ENCODE measurements at regions not wholly inside any gene's neighbourhood (a gene's known extent, or its start where the extent isn't known, plus 50 kb on each side); places are given as distances from the start of the nearest gene placed in this dataset.
"Not testable (repeated sequence)": the region's sequence is repeated elsewhere in the genome, so short reads cannot be mapped to it uniquely, and the experiment has no call there.

DNA sequence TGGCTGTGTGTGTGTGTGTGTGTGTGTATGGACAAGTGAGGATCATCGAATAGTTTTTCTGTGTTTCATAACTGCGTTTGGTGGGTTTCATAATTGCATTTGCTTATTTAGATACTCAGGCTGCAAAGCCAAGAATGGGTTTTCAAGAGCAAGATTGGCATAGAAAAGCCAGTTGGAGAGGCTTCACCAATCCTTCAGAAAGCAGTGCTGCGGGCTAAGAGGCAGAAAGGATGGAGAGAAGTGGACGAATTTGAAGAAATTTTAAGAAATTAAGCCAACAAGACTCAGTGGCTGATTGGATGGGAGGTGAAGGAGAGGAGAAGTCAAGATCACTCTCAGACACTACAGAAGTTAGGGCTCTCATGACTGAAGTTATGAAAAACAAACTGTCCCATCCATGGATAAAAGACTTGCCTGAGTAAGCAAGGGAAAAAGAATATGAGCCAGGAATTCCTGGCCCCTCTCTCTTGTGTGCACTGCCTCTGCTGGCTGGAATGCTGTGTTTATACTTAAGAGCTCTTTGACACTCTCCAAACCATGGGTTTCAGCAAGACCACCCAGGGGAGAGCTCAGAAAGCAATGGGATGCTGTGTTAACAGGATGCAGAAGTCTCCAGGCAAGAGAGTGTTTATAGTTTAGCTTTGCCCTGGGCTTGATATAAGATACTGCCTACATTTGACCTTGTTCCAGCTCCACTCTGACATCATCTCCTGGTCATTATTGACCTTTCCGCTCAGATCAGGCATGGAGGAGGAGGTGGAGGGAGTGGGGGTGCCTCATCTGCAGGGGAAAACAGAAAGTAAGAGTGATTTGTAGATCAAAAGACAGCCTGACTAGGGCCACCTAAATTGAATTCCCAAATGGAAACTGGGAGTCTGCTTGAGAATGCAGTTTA, 232.0 kb upstream of the PLXNA2 start:
- TF ChIP-seq, protein P1, sequence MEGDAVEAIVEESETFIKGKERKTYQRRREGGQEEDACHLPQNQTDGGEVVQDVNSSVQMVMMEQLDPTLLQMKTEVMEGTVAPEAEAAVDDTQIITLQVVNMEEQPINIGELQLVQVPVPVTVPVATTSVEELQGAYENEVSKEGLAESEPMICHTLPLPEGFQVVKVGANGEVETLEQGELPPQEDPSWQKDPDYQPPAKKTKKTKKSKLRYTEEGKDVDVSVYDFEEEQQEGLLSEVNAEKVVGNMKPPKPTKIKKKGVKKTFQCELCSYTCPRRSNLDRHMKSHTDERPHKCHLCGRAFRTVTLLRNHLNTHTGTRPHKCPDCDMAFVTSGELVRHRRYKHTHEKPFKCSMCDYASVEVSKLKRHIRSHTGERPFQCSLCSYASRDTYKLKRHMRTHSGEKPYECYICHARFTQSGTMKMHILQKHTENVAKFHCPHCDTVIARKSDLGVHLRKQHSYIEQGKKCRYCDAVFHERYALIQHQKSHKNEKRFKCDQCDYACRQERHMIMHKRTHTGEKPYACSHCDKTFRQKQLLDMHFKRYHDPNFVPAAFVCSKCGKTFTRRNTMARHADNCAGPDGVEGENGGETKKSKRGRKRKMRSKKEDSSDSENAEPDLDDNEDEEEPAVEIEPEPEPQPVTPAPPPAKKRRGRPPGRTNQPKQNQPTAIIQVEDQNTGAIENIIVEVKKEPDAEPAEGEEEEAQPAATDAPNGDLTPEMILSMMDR (IDR thresholded peaks at IDR 0.05): no peak
- peak; percentile 66 for ATAC-seq (ENCODE audit: low FRiP score)
- no peak for DNase-seq (ENCODE audit: low spot score)

DNA sequence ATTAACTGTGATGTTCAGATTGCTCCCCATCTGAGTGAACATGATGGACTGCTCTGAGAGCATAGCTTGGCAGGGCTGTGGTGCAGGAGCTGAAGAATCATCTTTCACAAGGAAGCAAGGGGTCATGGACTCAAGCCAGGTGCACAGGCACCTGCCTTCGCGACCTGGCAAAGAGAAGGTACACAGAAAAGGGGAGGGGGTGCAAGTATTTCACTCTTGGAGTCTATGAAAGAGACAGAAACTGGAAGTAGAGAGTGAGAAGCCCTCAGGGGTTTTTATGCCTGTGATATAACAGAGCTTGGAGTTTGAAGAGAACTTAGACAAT, 232.6 kb upstream of the PLXNA2 start:
- no peak for ATAC-seq (ENCODE audit: low FRiP score)

DNA sequence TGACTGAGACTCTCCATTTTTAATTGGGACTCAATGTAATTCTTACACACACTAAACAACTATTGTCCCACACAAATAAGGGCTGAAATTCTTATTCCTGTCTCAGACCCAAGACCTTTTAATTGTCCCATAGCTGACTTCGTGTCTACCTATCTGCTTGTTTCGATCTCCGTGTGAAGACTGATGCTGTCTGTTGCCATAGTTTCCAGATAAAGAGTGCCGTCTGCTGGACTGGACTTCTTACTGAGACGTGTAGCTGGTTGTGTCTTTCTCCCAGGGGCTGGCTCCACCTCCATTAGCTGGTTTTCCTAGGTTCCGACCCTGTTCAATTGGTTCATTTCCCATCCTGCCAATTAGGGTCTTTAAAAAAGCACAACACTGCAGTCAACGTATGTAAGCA, 235.3 kb upstream of the PLXNA2 start:
- DNase-seq (ENCODE audit: low spot score) (no peak), ATAC-seq (ENCODE audit: low FRiP score) (no peak)
- TF ChIP-seq, protein P1 (IDR thresholded peaks at IDR 0.05): no peak

More for the DNA sequence above, 232.6 kb upstream of the PLXNA2 start:
- TF ChIP-seq, protein P1 (IDR thresholded peaks at IDR 0.05): no peak
- no peak for DNase-seq (ENCODE audit: low spot score)

DNA sequence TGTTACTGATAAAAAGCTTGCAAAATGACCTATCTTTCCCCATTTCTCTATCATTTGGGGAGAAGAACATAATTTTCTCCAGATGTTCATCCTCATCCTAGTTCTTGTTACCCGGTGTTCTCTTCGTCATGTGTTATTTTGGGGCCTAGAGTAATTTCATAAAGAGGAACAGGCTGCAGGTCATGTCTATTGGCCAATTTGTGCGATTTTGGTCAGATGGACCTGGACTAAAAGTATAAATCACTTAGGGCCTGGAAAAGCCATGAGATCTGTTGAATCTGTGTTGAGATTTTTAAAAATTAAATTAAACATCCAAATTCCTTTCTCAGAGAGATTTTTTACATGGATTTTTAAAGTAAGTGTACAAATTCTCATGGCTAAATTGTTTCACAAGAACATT, 241.3 kb upstream of the PLXNA2 start:
- no peak for DNase-seq (ENCODE audit: low spot score)
- TF ChIP-seq, protein P1 (IDR thresholded peaks at IDR 0.05): no peak

DNA sequence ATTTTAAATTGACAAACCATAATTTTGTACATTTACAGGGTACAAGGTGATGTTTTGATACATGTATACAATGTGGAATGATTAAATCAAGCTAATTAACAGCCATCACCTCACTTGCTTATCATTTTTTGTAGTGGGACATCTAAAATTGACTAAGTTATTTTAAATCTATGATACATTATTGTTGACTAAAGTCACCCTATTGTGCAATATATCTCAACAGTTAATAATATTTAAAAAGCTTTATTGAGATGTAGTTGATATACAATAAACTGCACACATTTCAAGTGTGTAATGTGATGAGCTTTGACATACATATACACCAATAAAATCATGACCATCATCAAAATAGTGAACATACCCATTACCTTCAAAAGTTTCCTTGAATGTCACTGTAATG, 242.5 kb upstream of the PLXNA2 start:
- no peak for ATAC-seq (ENCODE audit: low FRiP score)
- DNase-seq (ENCODE audit: low spot score): no peak
- TF ChIP-seq, protein P1 (IDR thresholded peaks at IDR 0.05): no peak

More for the DNA sequence above, 241.3 kb upstream of the PLXNA2 start:
- ATAC-seq (ENCODE audit: low FRiP score): no peak

DNA sequence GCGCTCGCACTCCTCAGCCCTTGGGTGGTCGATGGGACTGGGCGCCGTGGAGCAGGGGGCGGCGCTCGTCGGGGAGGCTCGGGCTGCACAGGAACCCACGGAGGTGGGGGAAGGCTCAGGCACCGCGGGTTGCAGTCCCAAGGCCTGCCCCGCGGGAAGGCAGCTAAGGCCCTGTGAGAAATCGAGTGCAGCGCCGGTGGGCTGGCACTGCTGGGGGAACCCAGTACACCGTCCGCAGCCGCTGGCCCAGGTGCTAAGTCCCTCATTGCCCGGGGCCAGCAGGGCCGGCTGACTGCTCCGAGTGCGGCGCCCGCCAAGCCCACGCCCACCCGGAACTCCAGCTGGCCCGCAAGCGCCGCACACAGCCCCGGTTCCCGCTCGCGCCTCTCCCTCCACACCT, 244.2 kb upstream of the PLXNA2 start:
- not testable (repeated sequence) for DNase-seq (ENCODE audit: low spot score)

DNA sequence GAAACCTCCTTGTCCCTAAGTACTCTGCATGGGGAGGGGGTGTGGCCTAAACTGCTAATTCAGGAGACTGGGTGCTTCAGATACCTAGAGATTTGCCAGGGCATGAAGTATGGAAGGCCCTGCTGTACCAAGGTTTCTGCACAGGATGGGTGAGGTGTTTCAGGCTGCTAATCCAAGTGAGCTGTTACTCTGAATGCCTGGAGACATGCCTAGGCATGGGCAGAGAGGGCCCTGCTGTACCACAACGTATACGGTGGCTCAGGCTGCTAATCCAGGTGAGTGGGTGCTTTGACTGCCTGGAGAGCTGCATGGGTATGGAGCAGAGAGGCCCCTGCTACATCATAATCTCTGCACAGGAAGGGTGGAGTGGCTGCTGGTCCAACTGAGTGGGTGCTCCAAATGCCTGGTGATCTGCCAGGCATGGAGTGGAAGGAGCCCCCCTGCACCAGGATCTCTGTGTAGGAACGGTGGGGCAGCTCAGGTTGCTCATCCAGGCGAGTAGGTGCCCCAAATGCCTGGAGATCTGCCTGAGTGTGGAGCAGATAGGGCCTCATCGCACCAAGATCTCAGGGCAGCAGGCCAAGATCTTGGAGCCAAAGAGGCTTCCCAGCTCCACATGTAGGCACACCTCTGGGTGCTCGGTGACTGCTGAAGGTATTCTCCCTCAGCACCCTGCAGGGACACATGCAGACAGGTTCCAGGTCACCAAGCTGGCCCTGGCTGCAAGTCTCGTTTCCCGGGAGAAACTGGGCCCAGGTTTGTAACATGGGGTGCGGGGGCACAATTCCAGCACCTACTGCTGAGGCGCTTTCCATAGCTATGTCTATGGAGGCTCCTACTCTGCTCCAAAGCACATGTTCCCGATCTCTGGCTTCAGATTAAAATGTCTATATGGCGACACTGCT, 252.5 kb upstream of the PLXNA2 start:
- TF ChIP-seq, protein P1 (IDR thresholded peaks at IDR 0.05): no peak
- ATAC-seq (ENCODE audit: low FRiP score): no peak

More for the DNA sequence above, 244.2 kb upstream of the PLXNA2 start:
- ATAC-seq (ENCODE audit: low FRiP score): not testable (repeated sequence)

More for the DNA sequence above, 252.5 kb upstream of the PLXNA2 start:
- no peak for DNase-seq (ENCODE audit: low spot score)
